GM18867 (cell line): ENCODE measurements at regions not wholly inside any gene's neighbourhood (a gene's known extent, or its start where the extent isn't known, plus 50 kb on each side); places are given as distances from the start of the nearest gene placed in this dataset.

Source experiments
- ATAC-seq: cut with Tn5 transposase; IDR thresholded peaks from one replicate; pipeline ENCODE4 v1.9.1; 2021; ENCODE audit warnings: mild to moderate bottlenecking, moderate library complexity; ENCODE audit not compliant: unreplicated experiment

DNA sequence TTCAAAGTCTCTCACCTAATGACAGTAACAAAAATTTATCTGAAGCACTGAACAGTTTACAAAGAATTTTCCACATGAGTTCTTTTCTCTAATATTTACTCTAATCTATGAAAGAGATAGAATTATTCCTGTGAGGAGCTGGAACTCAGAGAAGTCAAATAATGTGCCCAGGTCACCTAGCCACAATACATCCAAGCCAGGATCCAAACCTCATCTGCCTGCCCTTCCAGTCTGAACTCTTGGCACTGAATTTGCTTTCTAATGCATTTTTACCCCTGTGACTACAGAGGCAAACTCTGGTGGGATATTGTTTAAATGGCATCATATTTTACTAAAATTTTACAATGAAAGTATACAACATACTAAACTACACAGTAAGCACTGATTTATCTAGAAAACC, 191.4 kb upstream of the RORA start:
- ATAC-seq, result no peak

DNA sequence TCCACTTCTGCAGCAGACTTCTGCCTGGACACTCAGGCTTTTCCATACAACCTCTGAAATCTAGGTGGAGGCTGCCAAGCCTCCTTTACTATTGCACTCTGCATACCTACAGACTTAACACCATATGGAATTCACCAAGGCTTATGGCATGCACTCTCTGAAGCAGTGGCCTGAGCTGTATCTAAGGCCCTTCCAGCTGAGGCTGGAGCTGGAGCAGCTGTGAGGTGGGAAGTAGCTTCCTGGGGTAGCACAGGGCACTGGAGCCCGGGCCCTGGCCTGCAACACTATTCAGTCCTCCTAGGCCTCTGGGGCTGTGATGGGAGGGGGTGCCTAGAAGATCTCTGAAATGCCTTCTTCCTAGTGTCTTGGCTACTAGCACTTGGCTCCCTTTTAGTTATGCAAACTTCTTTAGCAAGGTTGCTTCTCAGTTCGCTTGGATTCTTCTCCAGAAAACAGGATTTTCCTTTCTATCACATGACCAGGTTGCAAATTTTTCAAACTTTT, 186.6 kb upstream of the RORA start:
- no peak for ATAC-seq

DNA sequence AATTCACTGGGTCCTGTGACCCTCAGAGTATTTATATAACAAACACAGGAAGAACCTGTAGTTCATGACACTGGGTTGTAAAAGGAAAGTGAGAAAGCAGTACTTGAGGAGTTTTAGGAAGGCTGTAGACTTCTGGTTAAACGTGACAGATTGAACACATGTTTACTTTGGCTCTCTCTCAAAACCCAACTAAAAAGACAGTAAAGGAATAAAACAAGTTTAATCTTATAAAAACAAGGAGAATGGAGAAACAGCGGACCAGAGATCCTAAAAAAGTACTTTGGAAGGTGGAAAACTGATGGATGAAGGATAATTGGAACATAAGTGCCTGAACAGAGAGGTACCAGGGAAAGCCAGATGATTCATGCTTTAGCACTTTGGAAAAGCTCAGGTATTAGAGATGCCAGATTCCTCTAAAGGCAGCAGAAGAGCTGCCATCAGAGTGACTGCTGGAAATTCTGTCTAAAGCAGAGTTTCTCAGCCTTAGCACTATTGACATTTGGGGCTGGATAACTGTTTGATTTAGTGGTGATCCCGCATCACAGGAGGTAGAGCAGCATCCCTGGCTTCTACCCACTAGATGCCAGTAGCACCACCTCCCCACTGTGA, 182.9 kb upstream of the RORA start:
- no peak for ATAC-seq

DNA sequence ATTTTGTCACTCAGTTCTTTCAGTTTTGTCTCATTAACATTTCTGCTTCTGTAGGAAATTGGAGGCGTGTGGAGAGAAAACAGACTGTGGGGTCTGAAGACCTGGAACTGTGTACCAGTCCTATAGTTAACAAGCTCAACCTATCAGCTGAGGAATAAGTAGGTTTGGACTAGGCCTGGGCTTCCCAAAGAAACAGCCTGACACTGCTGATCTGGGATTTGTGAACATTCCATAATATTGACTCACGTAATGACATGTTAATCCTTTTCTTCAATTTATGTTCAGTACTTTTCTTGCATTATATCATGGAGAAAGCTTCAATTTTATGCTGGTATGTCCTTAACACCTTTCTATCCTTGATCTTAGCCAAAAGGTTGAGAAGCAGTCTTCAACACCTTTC, 181.6 kb upstream of the RORA start:
- no peak for ATAC-seq

DNA sequence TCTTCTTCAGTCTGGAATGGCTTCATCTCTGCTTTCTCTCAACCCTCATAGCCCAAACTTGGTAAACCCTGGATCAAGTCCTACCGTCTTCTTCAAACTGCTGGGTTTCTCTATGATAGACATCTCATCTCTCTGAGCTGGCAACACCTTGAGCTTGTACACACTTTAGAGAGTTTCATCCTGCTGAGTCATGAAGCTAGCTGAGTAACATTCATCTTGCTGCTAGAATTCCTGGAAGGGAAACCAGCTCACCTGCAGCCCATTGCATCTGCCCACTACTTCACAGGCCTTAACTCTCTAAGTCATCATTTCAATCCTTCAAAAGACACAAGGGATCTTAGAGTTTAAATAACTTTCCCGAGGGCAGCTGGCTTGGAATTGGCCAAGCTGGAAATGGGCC, 175.5 kb upstream of the RORA start:
- no peak for ATAC-seq

DNA sequence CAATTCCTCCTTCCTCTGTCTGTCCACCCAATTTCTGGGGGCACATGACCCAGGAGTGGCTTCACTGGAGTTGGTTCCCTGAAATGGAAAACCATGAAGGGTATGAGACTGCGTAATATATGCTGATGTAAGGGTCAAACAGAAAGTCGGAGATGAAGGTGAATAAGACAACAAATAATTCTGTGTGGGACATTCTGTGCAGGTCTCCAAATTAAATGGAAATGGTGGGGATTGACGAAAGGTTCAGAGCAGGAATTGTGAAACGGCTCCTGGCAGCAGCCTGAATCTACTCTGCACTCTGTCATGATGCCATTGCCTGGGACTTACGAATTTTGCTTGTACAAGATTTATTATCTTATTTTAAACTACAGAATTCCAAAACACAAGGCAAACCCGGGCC, 174.8 kb upstream of the RORA start:
- no peak for ATAC-seq

DNA sequence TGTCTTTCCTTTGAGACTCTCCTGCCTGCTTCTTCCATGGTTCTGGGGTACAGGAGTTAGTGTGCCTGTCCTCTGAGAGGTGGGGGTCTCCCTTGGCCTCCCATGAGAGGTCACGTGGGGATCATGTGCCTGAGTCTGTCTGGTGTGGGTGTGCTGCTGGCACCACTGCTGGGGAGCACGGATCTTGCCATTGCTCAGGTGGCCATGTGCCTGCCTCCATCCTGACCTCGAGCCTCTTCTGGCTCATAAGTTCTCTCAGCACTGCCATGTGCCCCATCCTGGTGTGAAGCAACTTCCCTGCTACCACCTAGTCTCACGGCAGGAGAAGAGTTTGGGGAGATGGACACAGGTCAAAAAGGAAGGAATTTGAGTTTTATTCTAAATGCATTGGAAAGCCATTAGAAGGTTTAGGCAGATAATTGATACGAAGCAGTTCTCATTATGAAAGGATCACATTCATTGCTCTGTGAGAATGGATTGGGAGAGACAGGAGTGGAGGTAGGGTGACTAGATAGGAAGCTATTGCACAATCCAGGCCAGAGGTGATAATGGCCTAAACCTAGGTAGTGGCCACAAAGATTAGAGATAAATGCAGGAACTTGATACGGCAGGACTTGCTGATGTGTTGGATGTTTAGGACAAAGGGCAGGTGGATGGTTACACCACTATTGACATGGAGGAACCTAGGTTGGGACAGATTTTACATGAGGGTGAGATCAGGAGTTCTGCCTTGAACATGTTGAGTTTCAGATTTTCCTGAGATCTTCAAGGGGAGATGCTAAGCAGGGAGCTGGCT, 173.0 kb upstream of the RORA start:
- ATAC-seq, result no peak

DNA sequence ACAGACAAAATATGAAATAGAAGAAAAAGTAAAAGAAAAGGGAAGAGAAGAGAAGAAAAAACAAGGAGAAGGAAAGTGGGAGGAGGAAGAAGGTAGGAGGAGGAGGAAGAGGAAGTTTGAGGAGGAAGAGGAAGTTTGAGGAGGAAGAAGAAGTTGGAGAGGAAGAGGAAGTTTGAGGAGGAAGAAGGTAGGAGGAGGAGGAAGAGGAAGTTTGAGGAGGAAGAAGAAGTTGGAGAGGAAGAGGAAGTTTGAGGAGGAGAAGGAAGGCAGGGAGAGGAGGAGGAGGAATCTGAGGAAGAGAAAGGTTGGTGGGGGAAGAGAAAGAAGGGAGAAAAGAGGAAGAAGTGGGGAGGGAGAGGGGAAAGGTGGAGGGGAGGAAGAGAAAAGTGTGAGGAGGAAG, 169.2 kb upstream of the RORA start:
- no peak for ATAC-seq

DNA sequence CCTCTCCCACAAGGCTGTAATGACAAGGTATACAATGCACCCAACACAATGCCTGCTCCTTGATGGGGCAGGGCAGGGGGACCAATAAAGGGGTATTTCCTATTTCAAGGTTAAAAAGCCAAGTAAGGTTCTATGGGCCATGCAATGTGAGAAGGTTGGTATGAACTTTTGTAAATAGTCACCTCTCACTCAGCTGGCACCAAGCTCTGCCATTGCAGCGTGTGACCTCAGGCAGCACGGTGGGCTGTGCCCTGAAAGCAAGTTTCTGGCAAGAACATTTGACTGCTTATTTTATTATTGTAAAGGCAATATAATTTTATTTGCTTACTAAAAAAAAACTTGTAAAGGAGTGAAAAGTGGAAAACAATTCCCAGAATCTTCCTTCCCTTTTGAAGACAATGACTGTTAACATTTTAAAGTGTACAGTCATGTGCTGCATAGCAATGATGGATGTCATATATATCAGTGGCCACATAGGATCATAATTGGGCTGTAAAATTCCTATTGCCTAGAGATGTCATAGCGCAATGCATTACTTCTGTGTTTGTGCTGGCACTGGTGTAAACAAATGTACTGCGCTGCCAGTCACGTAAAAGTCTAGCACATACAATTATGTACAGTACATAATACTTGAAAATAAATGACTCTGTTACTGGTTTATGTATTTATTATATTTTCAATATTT, 167.3 kb upstream of the RORA start:
- ATAC-seq, result no peak

DNA sequence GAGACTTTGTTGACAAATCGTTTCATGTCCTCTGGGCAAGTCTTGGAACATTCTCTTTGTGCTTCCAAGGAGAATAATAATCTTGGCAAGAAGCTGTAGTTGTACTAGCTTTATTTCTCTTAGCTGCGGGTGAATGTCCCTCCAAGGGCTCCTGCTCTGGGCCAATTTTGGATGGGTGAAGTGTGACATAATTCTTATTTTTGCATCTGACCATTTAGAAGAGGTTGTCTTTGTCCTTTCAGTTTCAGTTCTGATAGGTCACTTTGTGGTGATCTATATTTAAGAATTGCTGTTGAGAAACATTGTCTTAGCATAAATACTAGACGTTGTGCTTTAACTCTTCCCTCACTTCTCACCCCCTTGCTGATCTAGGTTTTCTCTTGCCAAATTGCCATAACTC, 164.8 kb upstream of the RORA start:
- ATAC-seq, result peak; percentile 75

DNA sequence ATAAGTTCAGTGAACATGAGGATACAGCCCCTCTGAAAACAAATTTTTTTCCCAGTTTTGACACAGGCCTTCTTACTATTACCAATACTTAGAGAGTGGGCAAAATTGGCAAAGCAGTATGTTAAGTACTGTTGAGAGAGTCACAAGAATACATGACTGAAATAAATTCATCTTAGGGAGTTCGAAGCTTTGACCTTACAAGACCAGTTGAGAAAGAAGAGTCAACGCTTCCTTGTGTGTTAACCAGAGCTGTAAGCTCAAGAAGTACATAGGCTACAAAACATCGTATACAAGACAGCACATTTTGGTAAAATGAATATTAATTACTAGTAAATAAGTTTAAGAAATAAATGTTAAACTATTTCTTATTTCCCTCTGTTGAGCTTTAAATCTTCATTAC, 164.4 kb upstream of the RORA start:
- no peak for ATAC-seq

DNA sequence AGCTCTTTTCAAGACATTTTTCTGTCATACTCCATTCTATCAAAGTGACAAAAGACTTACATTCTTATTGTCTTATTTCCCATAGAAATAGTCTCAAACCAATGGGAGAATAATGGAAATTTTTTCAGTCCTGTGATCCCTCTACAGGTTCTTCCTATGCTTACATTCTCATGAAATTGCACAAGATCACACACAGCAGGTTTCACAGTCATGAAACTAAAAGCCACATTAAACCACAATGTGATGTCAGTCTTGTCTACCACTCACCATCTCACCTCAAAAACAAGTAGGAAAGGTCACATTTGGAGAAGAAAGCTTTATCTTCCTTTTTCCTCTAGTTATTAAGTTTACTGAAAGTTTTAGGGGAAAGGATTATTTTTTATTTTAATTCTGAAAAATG, 161.0 kb upstream of the RORA start:
- no peak for ATAC-seq

DNA sequence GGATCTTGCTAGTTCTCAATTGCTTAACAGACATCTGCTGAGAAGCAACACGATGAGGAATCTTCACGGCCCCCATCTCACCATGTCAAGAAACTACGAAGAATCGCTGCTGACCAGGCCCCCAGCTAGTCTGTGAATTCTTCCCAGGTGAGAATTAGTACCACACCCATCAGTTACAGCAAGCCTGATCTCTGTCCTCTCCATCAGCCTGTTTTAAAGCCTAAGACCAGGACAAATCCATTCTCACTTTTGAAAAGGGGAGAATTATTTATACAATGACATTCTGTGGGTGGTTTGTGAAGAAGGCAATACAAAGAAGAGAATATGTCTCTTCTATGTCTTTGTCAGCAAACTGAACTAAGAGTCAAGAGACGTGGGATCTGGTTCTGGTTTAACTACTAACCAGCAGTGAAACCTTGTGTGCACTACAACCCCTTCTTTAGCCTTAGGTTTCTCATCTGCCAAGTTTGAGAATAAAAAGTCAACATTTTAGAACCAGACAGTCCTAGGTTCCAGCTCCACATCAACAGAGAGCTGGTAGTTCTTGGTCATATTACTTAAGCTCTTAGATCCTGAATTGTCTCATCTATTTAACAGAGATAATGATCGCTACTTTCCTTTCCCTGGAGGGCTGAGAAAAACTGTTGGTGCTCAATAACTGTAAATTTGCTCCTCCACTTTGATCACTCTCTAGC, 160.4 kb upstream of the RORA start:
- ATAC-seq, result no peak

DNA sequence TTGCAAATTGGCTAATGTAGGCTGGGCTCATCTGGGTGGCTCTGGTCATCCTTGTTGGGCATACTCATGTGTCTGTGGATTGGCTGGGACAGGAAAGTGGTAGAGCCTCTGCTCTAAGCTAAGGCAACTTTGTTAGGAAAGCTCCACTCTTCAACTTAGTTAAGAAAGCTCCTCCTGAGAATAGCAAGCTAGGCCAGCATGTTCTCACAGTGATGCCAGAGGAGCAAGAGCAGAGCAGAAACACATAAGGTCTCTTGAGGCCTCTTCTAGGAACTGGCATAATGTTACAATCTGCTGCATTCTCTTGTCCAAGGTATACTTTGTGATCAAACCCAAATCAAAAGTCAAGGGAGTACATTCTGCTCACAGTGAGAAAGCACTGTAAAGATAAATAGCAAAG, 158.6 kb upstream of the RORA start:
- ATAC-seq, result no peak

DNA sequence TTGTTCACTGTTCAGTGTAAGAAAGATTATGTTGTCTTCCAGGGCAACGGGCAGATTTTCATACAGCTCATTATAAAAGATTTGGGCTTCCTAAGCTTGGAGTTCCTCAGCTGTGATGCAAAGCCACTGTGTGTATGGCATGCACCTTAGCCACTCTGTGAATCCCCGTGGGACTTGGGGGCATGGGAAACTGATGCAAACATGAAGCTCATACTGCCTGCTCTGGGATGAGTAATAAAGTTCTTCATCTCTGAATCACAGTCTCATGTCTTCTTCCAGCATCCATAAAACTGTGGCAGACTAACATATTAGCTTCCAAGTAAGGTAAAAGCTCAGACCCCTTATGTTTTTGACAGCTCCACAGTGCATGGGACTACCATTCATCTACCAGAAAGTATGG, 154.3 kb upstream of the RORA start:
- ATAC-seq, result no peak

DNA sequence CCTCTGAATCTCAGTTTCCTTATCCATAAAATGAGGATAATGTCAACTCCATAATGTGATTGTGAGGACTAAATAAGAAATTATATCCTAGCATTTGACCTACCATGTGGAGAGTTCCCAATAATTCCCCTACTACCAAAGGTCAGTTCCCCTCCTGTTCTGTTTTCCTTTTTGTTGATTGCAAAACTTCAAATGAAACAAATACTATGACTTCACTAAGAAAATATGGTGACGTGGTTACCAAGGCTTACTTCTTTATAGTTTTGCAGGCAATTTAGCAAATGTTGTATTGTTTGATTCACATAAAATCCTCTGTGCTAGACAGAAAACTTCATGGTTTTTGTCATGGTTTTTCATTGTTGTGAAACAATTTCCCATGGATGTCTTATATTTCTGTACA, 153.8 kb upstream of the RORA start:
- no peak for ATAC-seq

DNA sequence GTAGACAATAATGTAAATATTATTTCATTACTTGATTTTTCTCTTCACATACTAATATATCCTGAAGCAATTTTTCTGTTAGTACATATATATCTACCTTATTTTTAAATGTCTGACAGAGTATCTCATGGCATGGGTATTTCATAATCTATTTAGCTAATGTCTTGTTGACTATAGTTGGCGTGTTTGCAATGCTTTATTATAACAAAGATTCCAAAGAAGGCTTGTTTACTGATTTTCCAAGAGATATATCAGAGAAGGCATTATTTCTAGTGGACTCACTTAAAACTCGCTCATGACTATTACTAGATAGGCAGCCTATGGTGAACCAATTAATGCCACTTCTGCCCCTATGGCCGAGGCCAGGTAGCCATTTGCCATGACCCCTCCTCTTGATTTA, 152.4 kb upstream of the RORA start:
- no peak for ATAC-seq

DNA sequence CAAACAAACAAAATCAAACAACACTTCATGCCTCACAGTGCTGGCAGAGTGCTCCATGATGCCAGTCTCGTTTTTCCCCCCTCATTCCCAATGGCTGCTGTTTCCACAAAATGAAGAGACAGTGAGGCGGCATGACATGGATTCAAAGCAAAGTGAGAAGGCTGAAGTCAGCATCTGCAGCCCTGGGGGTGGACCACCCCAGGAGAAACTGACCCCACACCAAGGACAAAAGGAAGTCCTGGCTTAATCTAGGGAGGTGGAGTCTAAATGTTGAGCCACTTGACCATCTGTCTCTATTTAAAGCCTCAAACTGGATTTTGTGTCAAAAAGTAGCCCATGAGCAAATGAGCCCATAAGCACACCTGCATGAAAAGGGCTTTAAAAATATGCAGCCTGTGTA, 151.2 kb upstream of the RORA start:
- no peak for ATAC-seq

DNA sequence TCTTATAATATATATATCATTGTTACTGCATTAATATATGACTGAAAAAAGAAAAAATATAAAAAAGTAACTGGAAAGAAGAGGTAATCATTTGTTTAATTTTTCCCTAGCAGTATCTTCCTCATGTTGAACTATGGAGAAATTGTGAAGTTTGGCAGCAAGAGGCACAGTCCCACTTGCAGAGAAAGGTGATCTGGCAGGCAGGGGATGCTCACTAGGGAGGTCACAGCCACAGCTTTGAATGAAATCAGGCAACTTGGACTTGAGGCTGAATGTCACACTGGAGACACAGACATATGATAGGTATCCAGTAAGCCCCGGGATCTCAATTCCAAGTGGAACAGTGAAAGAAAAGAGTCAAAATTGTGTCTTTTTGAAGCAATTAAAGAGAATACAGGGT, 149.9 kb upstream of the RORA start:
- ATAC-seq, result no peak

DNA sequence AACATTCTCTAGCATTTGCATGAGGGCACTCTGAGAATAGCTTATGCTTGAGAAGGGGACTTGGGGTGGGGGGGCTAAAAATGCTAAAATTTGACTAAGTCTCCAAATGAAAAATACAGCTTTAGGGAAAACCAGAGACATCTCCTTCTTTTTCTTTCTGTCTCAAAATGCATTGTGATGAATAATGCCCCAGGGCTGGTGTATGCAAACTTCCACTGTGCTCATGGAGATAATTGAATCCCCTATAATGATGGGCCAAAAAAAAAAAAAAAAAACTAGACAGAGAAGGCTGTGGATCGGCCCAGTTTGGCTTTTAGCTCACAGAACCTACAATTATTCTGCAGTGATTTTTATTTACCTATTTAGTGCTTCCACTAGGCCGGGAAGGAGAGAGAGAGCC, 147.9 kb upstream of the RORA start:
- no peak for ATAC-seq

DNA sequence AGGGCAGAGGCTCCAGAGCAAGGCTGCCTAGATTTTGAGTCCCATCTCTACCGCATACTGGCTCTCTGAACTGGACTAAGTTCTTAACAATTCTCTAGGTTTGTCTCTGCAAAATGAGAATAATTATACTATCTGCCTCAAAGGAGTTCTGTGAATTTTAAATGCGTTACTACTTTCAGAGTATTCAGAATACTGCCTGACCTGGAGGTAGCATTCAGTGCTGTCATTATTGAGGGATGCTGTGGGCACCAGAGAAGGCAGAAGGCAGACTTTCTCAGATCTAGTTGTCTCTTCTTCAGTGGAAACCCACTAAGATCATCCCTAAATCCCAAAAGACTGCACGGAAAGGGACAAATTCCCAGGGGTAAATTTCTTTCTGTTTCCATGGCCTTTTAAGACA, 147.4 kb upstream of the RORA start:
- ATAC-seq, result no peak

DNA sequence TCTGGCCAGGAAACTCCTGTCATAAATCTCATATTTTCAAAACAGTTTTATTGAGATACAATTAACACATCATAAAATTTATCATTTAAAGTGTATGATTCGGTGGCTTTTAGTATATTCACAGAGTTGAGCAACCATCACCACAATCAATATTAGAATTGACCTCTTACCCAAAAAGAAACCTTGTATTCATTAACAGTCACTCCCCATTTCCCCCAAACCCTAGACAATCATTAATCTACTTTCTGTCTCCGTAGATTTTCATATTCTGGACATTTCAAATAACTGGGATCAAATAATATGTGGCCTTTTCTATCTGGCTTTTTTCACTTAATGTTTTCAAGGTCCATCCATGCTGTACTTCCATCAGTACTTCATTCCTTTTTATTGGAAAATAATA, 145.7 kb upstream of the RORA start:
- ATAC-seq, result no peak
